Osteoblast (primary cell): ENCODE measurements at regions not wholly inside any gene's neighbourhood (a gene's known extent, or its start where the extent isn't known, plus 50 kb on each side); places are given as distances from the start of the nearest gene placed in this dataset.
A peak's percentile ranks its signal among the peaks of the same experiment; 100 is the strongest.

ENCODE experiments used
- DNase-seq: peaks from one replicate; pipeline ENCODE4 v3.0.0; 2011; ENCODE audit warnings: low spot score, mixed read lengths; ENCODE audit not compliant: insufficient read length; ENCODE audit errors: missing footprints
- H2AFZ ChIP-seq: 2 replicates; pipeline ENCODE4 v1.6.0; 2011; ENCODE audit warnings: mild to moderate bottlenecking, low read length
- H3K27ac ChIP-seq: 2 replicates; pipeline ENCODE4 v1.5.1; 2011; ENCODE audit warnings: mild to moderate bottlenecking, low read depth, low read length, moderate library complexity
- H3K27me3 ChIP-seq: 2 replicates; pipeline ENCODE4 v1.6.0; 2012; ENCODE audit warnings: mild to moderate bottlenecking, control low read depth, inconsistent platforms, low read length, moderate library complexity; ENCODE audit not compliant: insufficient read depth
- H3K36me3 ChIP-seq: 2 replicates; pipeline ENCODE4 v1.5.1; 2011; ENCODE audit warnings: mild to moderate bottlenecking, low read length, control low read depth, moderate library complexity; ENCODE audit not compliant: insufficient read depth
- H3K4me1 ChIP-seq: 2 replicates; pipeline ENCODE4 v1.5.1; 2011; ENCODE audit warnings: mild to moderate bottlenecking, low read length, control low read depth, moderate library complexity; ENCODE audit not compliant: insufficient read depth
- H3K4me2 ChIP-seq: 2 replicates; pipeline ENCODE4 v1.6.0; 2011; ENCODE audit warnings: mild to moderate bottlenecking, low read length; ENCODE audit not compliant: insufficient read depth
- H3K4me3 ChIP-seq: fragments of 200-600 bp; sonication (generic); 3 replicates; pipeline ENCODE4 v1.5.1; 2012; ENCODE audit warnings: mild to moderate bottlenecking, low read length, inconsistent platforms; ENCODE audit not compliant: insufficient read depth
- H3K79me2 ChIP-seq: 2 replicates; pipeline ENCODE4 v1.6.0; 2012; ENCODE audit warnings: mild to moderate bottlenecking, low read length, control low read depth, inconsistent platforms; ENCODE audit not compliant: insufficient read depth
- H3K9me3 ChIP-seq: 2 replicates; pipeline ENCODE4 v1.5.1; 2011; ENCODE audit warnings: low read depth, low read length, control low read depth
- H4K20me1 ChIP-seq: 2 replicates; pipeline ENCODE4 v1.6.0; 2012; ENCODE audit warnings: mild to moderate bottlenecking, low read length, control low read depth; ENCODE audit not compliant: insufficient read depth
- TF ChIP-seq, protein P1 (sequence below): IDR thresholded peaks from 2 replicates; pipeline ENCODE4 v1.5.1; 2011; ENCODE audit warnings: mild to moderate bottlenecking, low read depth, low read length, moderate library complexity; ENCODE audit errors: extremely low read depth

DNA sequence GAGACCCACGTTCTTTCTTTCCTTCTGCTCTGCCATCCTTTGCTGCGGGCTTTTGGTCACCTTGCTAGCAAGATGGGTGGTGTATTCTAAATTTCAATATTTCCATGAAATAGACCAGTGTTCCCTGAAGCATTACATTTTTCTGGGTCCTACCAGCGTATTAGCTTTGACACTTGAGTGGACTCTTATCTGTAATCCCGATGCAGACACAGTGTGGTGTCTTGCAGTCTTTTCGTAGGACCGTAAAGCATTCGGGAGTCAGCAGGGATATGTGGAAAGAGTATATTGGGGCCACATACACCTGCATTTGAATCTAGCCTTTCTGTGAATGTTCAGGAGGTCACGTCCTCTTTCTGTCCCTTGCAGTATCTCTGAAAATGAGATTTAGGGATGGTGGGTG lies 124.7 kb upstream of the CPEB4 start:
- DNase-seq: no peak
- H2AFZ ChIP-seq: no peak overlapping the region
- TF ChIP-seq, protein P1, sequence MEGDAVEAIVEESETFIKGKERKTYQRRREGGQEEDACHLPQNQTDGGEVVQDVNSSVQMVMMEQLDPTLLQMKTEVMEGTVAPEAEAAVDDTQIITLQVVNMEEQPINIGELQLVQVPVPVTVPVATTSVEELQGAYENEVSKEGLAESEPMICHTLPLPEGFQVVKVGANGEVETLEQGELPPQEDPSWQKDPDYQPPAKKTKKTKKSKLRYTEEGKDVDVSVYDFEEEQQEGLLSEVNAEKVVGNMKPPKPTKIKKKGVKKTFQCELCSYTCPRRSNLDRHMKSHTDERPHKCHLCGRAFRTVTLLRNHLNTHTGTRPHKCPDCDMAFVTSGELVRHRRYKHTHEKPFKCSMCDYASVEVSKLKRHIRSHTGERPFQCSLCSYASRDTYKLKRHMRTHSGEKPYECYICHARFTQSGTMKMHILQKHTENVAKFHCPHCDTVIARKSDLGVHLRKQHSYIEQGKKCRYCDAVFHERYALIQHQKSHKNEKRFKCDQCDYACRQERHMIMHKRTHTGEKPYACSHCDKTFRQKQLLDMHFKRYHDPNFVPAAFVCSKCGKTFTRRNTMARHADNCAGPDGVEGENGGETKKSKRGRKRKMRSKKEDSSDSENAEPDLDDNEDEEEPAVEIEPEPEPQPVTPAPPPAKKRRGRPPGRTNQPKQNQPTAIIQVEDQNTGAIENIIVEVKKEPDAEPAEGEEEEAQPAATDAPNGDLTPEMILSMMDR: no peak
- no peaks in the 10 kb centered on the region for H3K79me2 ChIP-seq
- H3K4me2 ChIP-seq: no peak overlapping the region
- H4K20me1 ChIP-seq: no peaks in the 10 kb centered on the region
- H3K36me3 ChIP-seq: no peaks in the 10 kb centered on the region
- H3K27ac ChIP-seq: no peak overlapping the region
- H3K4me1 ChIP-seq: peaks cover 15% of the 10 kb centered on the region
- H3K4me3 ChIP-seq: no peak overlapping the region
- no peaks in the 10 kb centered on the region for H3K9me3 ChIP-seq
- no peaks in the 10 kb centered on the region for H3K27me3 ChIP-seq

DNA sequence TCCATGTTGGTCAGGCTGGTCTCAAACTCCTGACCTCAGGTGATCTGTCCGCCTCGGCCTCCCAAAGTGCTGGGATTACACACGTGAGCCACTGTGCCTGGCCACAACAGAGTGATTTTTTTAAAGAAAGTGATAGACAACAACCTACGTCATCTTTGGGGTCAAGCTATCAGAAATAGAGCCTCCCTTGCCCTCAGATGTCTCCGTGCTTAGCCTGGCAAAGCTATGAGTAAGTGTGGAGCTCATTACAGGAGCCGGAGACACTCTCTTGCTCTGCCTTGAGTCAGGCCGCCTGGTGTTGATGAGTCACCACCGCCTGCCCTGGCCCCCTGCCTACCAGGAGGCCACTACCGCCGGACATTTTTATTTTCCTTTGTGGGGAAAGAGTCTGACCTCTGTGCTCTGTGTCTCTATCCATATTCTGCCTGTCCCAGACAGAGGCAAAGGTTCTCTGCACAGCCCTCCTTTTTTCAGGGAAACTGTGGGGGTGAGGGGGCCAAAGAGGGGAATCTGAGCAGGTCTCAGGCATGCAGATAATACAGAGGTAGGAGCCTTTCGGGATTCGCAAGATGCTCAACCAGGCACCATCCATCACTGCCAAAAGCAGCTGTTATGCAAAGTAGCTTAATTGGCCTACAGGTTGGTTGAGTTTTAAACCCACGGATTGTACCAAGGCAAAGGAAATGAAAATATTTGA lies 123.7 kb upstream of the CPEB4 start:
- Histone ChIP-seq H2AFZ (peak overlapping the region; percentile 49), H3K27ac (peak overlapping the region; percentile 56), H3K4me2 (peak overlapping the region; percentile 50), H4K20me1 (no peaks in the 10 kb centered on the region), H3K4me3 (peak overlapping the region; percentile 1), H3K27me3 (no peaks in the 10 kb centered on the region), H3K4me1 (peaks cover 15% of the 10 kb centered on the region), H3K36me3 (no peaks in the 10 kb centered on the region), H3K9me3 (no peaks in the 10 kb centered on the region), H3K79me2 (no peaks in the 10 kb centered on the region)
- DNase-seq: peak; percentile 98
- TF ChIP-seq, protein P1: no peak

DNA sequence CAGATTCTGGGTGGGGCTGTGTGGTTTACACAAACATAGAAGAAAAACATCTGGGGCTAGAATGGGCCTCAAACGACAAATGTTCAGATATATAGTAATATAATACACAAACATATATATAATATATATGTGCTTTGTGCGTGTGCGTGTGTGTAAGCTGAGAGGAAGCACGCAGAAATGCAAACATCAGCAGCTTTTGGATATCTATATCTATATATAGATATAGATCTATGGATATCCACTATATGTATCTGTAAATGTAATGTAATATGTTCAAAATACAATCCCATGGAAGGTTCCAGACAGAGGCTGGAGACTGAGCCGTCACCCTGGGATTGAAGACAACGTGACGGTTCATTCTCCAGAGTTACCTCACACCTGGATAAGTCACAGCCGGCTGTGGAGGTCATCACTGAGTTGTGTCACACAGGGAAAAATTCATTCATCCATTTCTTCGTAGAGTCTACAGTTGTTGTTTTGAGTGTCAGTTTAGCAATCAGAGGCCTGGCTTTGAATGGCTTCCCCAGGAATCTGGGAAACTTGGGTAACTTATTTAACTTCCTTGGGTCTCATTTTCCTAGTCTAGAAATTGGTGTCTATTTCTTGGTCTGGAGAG lies 123.0 kb upstream of the CPEB4 start:
- Histone ChIP-seq H2AFZ (no peak overlapping the region), H3K4me3 (no peak overlapping the region), H3K27ac (peak overlapping the region; percentile 56), H3K79me2 (no peaks in the 10 kb centered on the region), H3K4me2 (peak overlapping the region; percentile 50), H3K36me3 (no peaks in the 10 kb centered on the region), H4K20me1 (no peaks in the 10 kb centered on the region), H3K27me3 (no peaks in the 10 kb centered on the region), H3K9me3 (no peaks in the 10 kb centered on the region), H3K4me1 (peaks cover 15% of the 10 kb centered on the region)
- peak; percentile 29 for DNase-seq
- TF ChIP-seq, protein P1: no peak

DNA sequence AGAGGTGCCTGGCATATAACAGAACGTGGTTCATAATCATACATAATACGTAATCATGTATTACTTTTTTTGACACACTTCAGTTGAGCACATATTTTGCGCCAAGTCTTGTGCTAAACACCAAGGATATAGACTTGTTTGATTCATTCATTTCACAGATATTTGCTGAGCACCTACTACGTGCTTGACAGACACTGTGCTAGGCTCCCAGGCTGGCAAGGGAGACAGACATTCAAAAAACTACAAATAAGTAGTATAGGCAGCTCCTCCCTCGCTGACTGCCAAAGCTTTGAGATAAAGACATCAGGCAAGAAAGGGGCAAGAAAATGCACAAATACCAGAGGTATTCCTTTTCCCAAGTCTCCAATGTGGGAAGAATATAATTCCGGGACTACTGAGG lies 122.5 kb upstream of the CPEB4 start:
- Histone ChIP-seq H3K36me3 (no peaks in the 10 kb centered on the region), H3K79me2 (no peaks in the 10 kb centered on the region), H4K20me1 (no peaks in the 10 kb centered on the region), H3K9me3 (no peaks in the 10 kb centered on the region), H2AFZ (no peak overlapping the region), H3K27ac (no peak overlapping the region), H3K4me3 (no peak overlapping the region), H3K4me1 (peaks cover 15% of the 10 kb centered on the region), H3K4me2 (no peak overlapping the region), H3K27me3 (no peaks in the 10 kb centered on the region)
- TF ChIP-seq, protein P1: no peak
- DNase-seq: no peak
